H1 (cell line): ENCODE measurements at regions not wholly inside any gene's neighbourhood (a gene's known extent, or its start where the extent isn't known, plus 50 kb on each side); places are given as distances from the start of the nearest gene placed in this dataset.

ENCODE experiments used
- CTCF ChIA-PET: fragments of 300-600 bp; sonication (Branson Sonifier 250); formaldehyde crosslinking; loops from one replicate; lab custom pipeline; 2021; ENCODE audit not compliant: partially characterized antibody; lab: Charles Lee
- POLR2A ChIA-PET: fragments of 300-600 bp; sonication (Branson Sonifier 250); formaldehyde crosslinking; loops from one replicate; lab custom pipeline; 2021; ENCODE audit warnings: inconsistent platforms; ENCODE audit not compliant: partially characterized antibody; lab: Charles Lee
- DNase-seq, 2 experiments: peaks; one replicate each; pipeline versions ENCODE4 v3.0.0 to v3.0.0-alpha.2; 2010 to 2022; ENCODE audit warnings: low spot score in 2 of 2, low read depth in 1 of 2, mixed read lengths in 1 of 2
- FAIRE-seq: peaks from 2 replicates; lab custom pipeline; 2011; peaks lifted over from hg19 to GRCh38; lab: Jason Lieb, UNC
- H2AFZ ChIP-seq: 2 replicates; pipeline ENCODE4 v1.8.1; 2012; ENCODE audit warnings: low read length, inconsistent platforms
- H2AK5ac ChIP-seq: 2 replicates; pipeline ENCODE4 v1.6.1; 2013; ENCODE audit warnings: low read depth, low read length
- H2BK120ac ChIP-seq: replicated peaks from 2 replicates; pipeline ENCODE3; 2013; ENCODE audit warnings: low read depth, low read length, inconsistent platforms
- H2BK12ac ChIP-seq: 2 replicates; pipeline ENCODE4 v1.6.1; 2013; ENCODE audit warnings: low read depth, low read length
- H2BK15ac ChIP-seq: 2 replicates; pipeline ENCODE4 v1.6.1; 2013; ENCODE audit warnings: low read length
- H2BK20ac ChIP-seq: 2 replicates; pipeline ENCODE4 v1.6.1; 2013; ENCODE audit warnings: low read length
- H2BK5ac ChIP-seq: 2 replicates; pipeline ENCODE4 v1.6.1; 2013; ENCODE audit warnings: low read depth, low read length
- H3K14ac ChIP-seq: 2 replicates; pipeline ENCODE4 v1.6.1; 2013; ENCODE audit warnings: inconsistent platforms; ENCODE audit not compliant: insufficient read length
- H3K18ac ChIP-seq: 2 replicates; pipeline ENCODE4 v1.6.1; 2013; ENCODE audit warnings: low read length; ENCODE audit errors: extremely low read depth
- H3K23ac ChIP-seq: 2 replicates; pipeline ENCODE4 v1.6.1; 2013; ENCODE audit warnings: inconsistent platforms; ENCODE audit not compliant: insufficient read length
- H3K23me2 ChIP-seq: 2 replicates; pipeline ENCODE4 v1.6.1; 2013; ENCODE audit warnings: low read depth, low read length
- H3K27ac ChIP-seq: 2 replicates; pipeline ENCODE4 v1.6.1; 2011; ENCODE audit warnings: low read depth, low read length, inconsistent platforms
- H3K27me3 ChIP-seq, 4 experiments: replicated peaks in 1 of 4; 1 replicate in 1 of 4; 2 replicates in 3 of 4; pipeline versions ENCODE4 v1.6.1 to v1.8.1; 2011 to 2013; ENCODE audit warnings: low read length in 3 of 4, mild to moderate bottlenecking in 3 of 4, inconsistent platforms in 2 of 4, mixed read lengths in 2 of 4, moderate library complexity in 1 of 4; ENCODE audit not compliant: control insufficient read depth in 3 of 4, insufficient read depth in 3 of 4; ENCODE audit errors: extremely low read depth in 1 of 4
- H3K36me3 ChIP-seq, 4 experiments: 2 replicates each; pipeline versions ENCODE4 v1.6.1 to v1.8.1; 2011 to 2013; ENCODE audit warnings: mild to moderate bottlenecking in 4 of 4, low read length in 3 of 4, moderate library complexity in 2 of 4, control low read depth in 1 of 4, inconsistent platforms in 1 of 4; ENCODE audit not compliant: insufficient read depth in 4 of 4, control insufficient read depth in 2 of 4
- H3K4ac ChIP-seq: replicated peaks from 2 replicates; pipeline ENCODE3; 2013; ENCODE audit warnings: low read length, low read depth, mixed read lengths, inconsistent platforms; ENCODE audit not compliant: insufficient read length
- H3K4me1 ChIP-seq, 4 experiments: replicated peaks in 1 of 4; 1 replicate in 1 of 4; 2 replicates in 3 of 4; pipeline versions ENCODE4 v1.6.1 to v1.8.1; 2011 to 2013; ENCODE audit warnings: low read length in 3 of 4, inconsistent platforms in 2 of 4, mixed read lengths in 1 of 4; ENCODE audit not compliant: insufficient read depth in 4 of 4, control insufficient read depth in 3 of 4
- H3K4me2 ChIP-seq, 2 experiments: 2 replicates each; pipeline versions ENCODE4 v1.6.1 to v1.8.1; 2011 to 2013; ENCODE audit warnings: low read depth in 2 of 2, low read length in 2 of 2, control low read depth in 1 of 2, inconsistent platforms in 1 of 2, mild to moderate bottlenecking in 1 of 2; ENCODE audit not compliant: insufficient read depth in 1 of 2
- H3K4me3 ChIP-seq, 4 experiments: fragments of 200-600, 300-600 bp in 1 of 4; sonication (generic), shearing (Covaris generic), sonication (Bioruptor Twin) in 1 of 4; 2 replicates each; pipeline versions ENCODE4 v1.5.1 to v1.8.1; 2011 to 2016; ENCODE audit warnings: low read length in 4 of 4, low read depth in 3 of 4, control low read depth in 2 of 4, inconsistent platforms in 2 of 4, mild to moderate bottlenecking in 2 of 4, mixed read lengths in 1 of 4, moderate library complexity in 1 of 4; ENCODE audit not compliant: insufficient read depth in 2 of 4; ENCODE audit errors: extremely low read depth in 1 of 4
- H3K56ac ChIP-seq: replicated peaks from 2 replicates; pipeline ENCODE3; 2013; ENCODE audit warnings: low read depth, mild to moderate bottlenecking, mixed read lengths, low read length, inconsistent platforms; ENCODE audit not compliant: insufficient read length
- H3K79me1 ChIP-seq: 2 replicates; pipeline ENCODE4 v1.6.1; 2013; ENCODE audit warnings: low read depth, low read length, control low read depth
- H3K79me2 ChIP-seq, 2 experiments: 2 replicates each; pipeline versions ENCODE4 v1.6.1 to v1.8.1; 2012 to 2013; ENCODE audit warnings: low read length in 2 of 2, mild to moderate bottlenecking in 2 of 2, inconsistent platforms in 1 of 2; ENCODE audit not compliant: insufficient read depth in 2 of 2, control insufficient read depth in 1 of 2
- H3K9ac ChIP-seq, 4 experiments: replicated peaks in 1 of 4; 1 replicate in 1 of 4; 2 replicates in 3 of 4; pipeline versions ENCODE4 v1.6.1 to v1.8.1; 2011 to 2013; ENCODE audit warnings: low read depth in 3 of 4, low read length in 3 of 4, control low read depth in 2 of 4, mild to moderate bottlenecking in 2 of 4, moderate library complexity in 2 of 4, inconsistent platforms in 1 of 4; ENCODE audit errors: extremely low read depth in 1 of 4
- H3K9me3 ChIP-seq, 2 experiments: 2 replicates each; pipeline versions ENCODE4 v1.6.1 to v1.8.1; 2012 to 2013; ENCODE audit warnings: mild to moderate bottlenecking in 2 of 2, moderate library complexity in 2 of 2, control low read depth in 1 of 2, inconsistent platforms in 1 of 2, low read depth in 1 of 2, low read length in 1 of 2, mixed read lengths in 1 of 2; ENCODE audit not compliant: insufficient read depth in 2 of 2
- H4K20me1 ChIP-seq, 2 experiments: replicated peaks in 1 of 2; 2 replicates each; pipeline versions ENCODE3 to v1.8.1; 2011 to 2013; ENCODE audit warnings: inconsistent platforms in 2 of 2, low read length in 2 of 2, mild to moderate bottlenecking in 1 of 2; ENCODE audit not compliant: insufficient read depth in 2 of 2, control insufficient read depth in 1 of 2
- H4K5ac ChIP-seq: 2 replicates; pipeline ENCODE4 v1.6.1; 2013; ENCODE audit warnings: low read length, low read depth, mixed read lengths, inconsistent platforms; ENCODE audit not compliant: insufficient read length
- H4K8ac ChIP-seq: 2 replicates; pipeline ENCODE4 v1.8.0; 2013; ENCODE audit warnings: mild to moderate bottlenecking, moderate library complexity, low read length, inconsistent platforms; ENCODE audit not compliant: insufficient read depth; ENCODE audit errors: extremely low read depth
- H4K91ac ChIP-seq: replicated peaks from 2 replicates; pipeline ENCODE3; 2013; ENCODE audit warnings: low read length, mixed read lengths, inconsistent platforms; ENCODE audit not compliant: insufficient read length
- CBX8 ChIP-seq: fragments of 300-800, 300-1000 bp; sonication (generic); IDR thresholded peaks from 2 replicates; pipeline ENCODE4 v1.7.1; 2016; ENCODE audit warnings: low read depth, low read length, borderline replicate concordance
- CEBPB ChIP-seq: IDR thresholded peaks from 2 replicates; pipeline ENCODE4 v1.6.1; 2012; ENCODE audit warnings: low read depth, low read length
- EP300 ChIP-seq, 2 experiments: IDR thresholded peaks; 1 replicate in 1 of 2; 2 replicates in 1 of 2; pipeline ENCODE4 v1.6.1; 2011 to 2012; ENCODE audit warnings: low read depth in 2 of 2, low read length in 2 of 2, mild to moderate bottlenecking in 2 of 2, borderline replicate concordance in 1 of 2, inconsistent platforms in 1 of 2, moderate library complexity in 1 of 2
- EZH2 ChIP-seq: fragments of 200-600 bp; sonication (generic); IDR thresholded peaks from 2 replicates; pipeline ENCODE4 v1.7.1; 2012; ENCODE audit warnings: low read depth, mild to moderate bottlenecking, moderate library complexity, low read length, inconsistent platforms; ENCODE audit not compliant: severe bottlenecking
- HDAC6 ChIP-seq: IDR thresholded peaks from one replicate; pipeline ENCODE4 v1.7.1; 2012; ENCODE audit warnings: low read depth, mild to moderate bottlenecking, inconsistent platforms, low read length, moderate library complexity
- YY1 ChIP-seq: IDR thresholded peaks from 2 replicates; pipeline ENCODE4 v1.6.1; 2011; ENCODE audit warnings: low read depth, mild to moderate bottlenecking, low read length
- WGBS, 2 experiments: shearing (Covaris generic) in 1 of 2; methylation state at CpG; one replicate each; pipeline versions ENCODE4 v1.1.6 to v1.1.7; 2013 to 2015; ENCODE audit warnings: low lambda C conversion rate in 2 of 2, mixed read lengths in 2 of 2, inconsistent platforms in 1 of 2, low coverage in 1 of 2, missing lambda C conversion rate in 1 of 2; ENCODE audit not compliant: insufficient replicate concordance in 2 of 2, insufficient coverage in 1 of 2, insufficient read length in 1 of 2; ENCODE audit errors: extremely low coverage in 1 of 2, missing lambda C conversion rate in 1 of 2; 5-methylcytosine and 5-hydroxymethylcytosine counted together
- TF ChIP-seq, protein P1 (sequence below): IDR thresholded peaks from 2 replicates; pipeline ENCODE4 v1.6.1; 2012; ENCODE audit warnings: inconsistent platforms
- TF ChIP-seq, protein P2 (sequence below), 3 experiments: IDR thresholded peaks; 1 replicate in 2 of 3; 2 replicates in 1 of 3; pipeline versions ENCODE4 v1.5.1 to v1.6.1; 2011; ENCODE audit warnings: low read length in 3 of 3, mild to moderate bottlenecking in 3 of 3, inconsistent platforms in 2 of 3, low read depth in 1 of 3, moderate library complexity in 1 of 3; ENCODE audit not compliant: insufficient read depth in 1 of 3; ENCODE audit errors: control extremely low read depth in 1 of 3

GRCh38 chr6:30830438-30830837 lies 53.9 kb upstream of the DDR1 start:
- H3K23ac ChIP-seq, result no peak overlapping the region
- 95% methylated on average over 2 of the region's 3 CpGs; no CpG with 5 or more reads in 1 of the 2 experiments for WGBS, 2 experiments
- H3K27ac ChIP-seq, result no peak overlapping the region
- H2BK20ac ChIP-seq, result peak overlapping the region; percentile 80; the same call in 1 of the 2 replicates
- H3K4me1 ChIP-seq, result peaks cover 0 to 11% (median 3%) of the 10 kb centered on the region in 4 experiments; a peak in 4 of 7 replicates
- no peaks in the 10 kb centered on the region for H3K27me3 ChIP-seq
- no peak overlapping the region for H3K56ac ChIP-seq
- no peak overlapping the region for H3K4me2 ChIP-seq
- H4K91ac ChIP-seq, result no peak overlapping the region
- no peak overlapping the region for H3K18ac ChIP-seq
- H3K9ac ChIP-seq, result no peak overlapping the region
- no peak for TF ChIP-seq EP300 (IDR thresholded peaks at IDR 0.05; ENCODE audit: borderline replicate concordance in 1 of 2, low read depth in 2 of 2, low read length in 2 of 2)
- TF ChIP-seq CBX8, result no peak
- TF ChIP-seq, protein P1, sequence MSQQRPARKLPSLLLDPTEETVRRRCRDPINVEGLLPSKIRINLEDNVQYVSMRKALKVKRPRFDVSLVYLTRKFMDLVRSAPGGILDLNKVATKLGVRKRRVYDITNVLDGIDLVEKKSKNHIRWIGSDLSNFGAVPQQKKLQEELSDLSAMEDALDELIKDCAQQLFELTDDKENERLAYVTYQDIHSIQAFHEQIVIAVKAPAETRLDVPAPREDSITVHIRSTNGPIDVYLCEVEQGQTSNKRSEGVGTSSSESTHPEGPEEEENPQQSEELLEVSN, result no peak
- TF ChIP-seq, protein P2, sequence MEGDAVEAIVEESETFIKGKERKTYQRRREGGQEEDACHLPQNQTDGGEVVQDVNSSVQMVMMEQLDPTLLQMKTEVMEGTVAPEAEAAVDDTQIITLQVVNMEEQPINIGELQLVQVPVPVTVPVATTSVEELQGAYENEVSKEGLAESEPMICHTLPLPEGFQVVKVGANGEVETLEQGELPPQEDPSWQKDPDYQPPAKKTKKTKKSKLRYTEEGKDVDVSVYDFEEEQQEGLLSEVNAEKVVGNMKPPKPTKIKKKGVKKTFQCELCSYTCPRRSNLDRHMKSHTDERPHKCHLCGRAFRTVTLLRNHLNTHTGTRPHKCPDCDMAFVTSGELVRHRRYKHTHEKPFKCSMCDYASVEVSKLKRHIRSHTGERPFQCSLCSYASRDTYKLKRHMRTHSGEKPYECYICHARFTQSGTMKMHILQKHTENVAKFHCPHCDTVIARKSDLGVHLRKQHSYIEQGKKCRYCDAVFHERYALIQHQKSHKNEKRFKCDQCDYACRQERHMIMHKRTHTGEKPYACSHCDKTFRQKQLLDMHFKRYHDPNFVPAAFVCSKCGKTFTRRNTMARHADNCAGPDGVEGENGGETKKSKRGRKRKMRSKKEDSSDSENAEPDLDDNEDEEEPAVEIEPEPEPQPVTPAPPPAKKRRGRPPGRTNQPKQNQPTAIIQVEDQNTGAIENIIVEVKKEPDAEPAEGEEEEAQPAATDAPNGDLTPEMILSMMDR (IDR thresholded peaks at IDR 0.05; ENCODE audit: control extremely low read depth in 1 of 3, insufficient read depth in 1 of 3, low read depth in 1 of 3, low read length in 3 of 3), result no peak
- TF ChIP-seq HDAC6, result no peak
- TF ChIP-seq YY1, result no peak
- TF ChIP-seq EZH2, result no peak
- TF ChIP-seq CEBPB, result no peak
- H4K8ac ChIP-seq, result no peak overlapping the region
- DNase-seq, result no peak
- H3K36me3 ChIP-seq, result no peaks in the 10 kb centered on the region
- H4K5ac ChIP-seq, result no peak overlapping the region
- no peaks in the 10 kb centered on the region for H3K23me2 ChIP-seq
- no peak overlapping the region for H2AK5ac ChIP-seq
- H3K79me1 ChIP-seq, result no peaks in the 10 kb centered on the region
- no peak overlapping the region for H3K14ac ChIP-seq
- ChIA-PET POLR2A (interaction anchor here (0.6 to 27.8 kb wide), 8 partner anchors 11 to 333 kb away, joined by 3 to 452 read pairs (median 6); partner anchors contain the start of genes DDR1 and GTF2H4), CTCF (interaction anchor here (0.6 to 23.9 kb wide), 18 partner anchors 10 to 302 kb away, joined by 3 to 610 read pairs (median 7); partner anchors contain the start of genes DDR1, GTF2H4 and VARS2)
- no peaks in the 10 kb centered on the region for H3K79me2 ChIP-seq
- no peak overlapping the region for H2BK12ac ChIP-seq
- no peak overlapping the region for H3K4ac ChIP-seq
- H2BK15ac ChIP-seq, result no peak overlapping the region
- H2BK5ac ChIP-seq, result no peak overlapping the region
- H3K9me3 ChIP-seq, result no peaks in the 10 kb centered on the region
- no peak for FAIRE-seq
- no peak overlapping the region for H2AFZ ChIP-seq
- no peak overlapping the region for H2BK120ac ChIP-seq
- H4K20me1 ChIP-seq, result no peaks in the 10 kb centered on the region
- no peak overlapping the region for H3K4me3 ChIP-seq
